ENCODE measurements at regions not wholly inside any gene's neighbourhood (a gene's known extent, or its start where the extent isn't known, plus 50 kb on each side); places are given as distances from the start of the nearest gene placed in this dataset.

- no peak for DNase-seq
Observed at GRCh38 chr14:76607510-76607909, 153.8 kb upstream of the VASH1 start.

- DNase-seq: no peak
Observed at GRCh38 chr14:76612654-76613053, 148.6 kb upstream of the VASH1 start.

DNA sequence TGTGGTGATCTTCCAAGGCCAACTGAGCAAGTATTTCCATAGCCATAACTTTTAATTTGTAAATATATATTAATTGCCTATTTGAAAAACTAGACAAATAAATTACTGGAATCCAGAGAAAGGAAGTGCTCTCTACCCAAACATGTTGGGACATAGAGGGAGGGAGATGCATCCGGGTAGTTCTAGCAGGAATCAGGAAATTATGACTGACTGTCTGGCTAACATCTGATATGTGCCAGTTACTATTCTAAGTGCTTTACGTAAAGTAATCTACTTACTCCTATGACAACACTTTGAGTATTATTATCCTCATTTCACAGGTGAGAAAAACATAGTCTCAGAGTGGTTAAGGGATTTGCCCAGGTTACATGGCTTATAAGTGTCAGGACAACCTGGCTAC, 147.7 kb upstream of the VASH1 start:
- no peak for DNase-seq

DNA sequence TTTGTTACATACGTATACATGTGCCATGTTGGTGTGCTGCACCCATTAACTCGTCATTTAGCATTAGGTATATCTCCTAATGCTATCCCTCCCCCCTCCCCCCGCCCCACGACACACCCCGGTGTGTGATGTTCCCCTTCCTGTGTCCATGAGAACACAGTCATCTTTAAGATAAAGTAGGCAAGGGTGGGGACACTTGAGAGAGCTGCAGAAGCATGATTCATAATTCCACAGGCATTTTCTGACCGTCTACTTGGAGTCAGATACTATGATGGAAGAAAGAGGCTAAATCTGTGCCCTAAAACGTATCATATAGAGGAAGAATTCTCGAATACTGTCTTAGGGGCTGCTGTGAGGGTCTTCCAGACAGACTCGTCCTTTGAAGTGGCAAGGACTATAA, 145.9 kb upstream of the VASH1 start:
- no peak for DNase-seq

GRCh38 chr14:76617440-76617839, 143.8 kb upstream of the VASH1 start:
- no peak for DNase-seq

- DNase-seq: no peak
Observed at GRCh38 chr14:76636602-76637001, 124.7 kb upstream of the VASH1 start.

GRCh38 chr14:76638841-76639240, 122.4 kb upstream of the VASH1 start:
- DNase-seq: no peak

GRCh38 chr14:76639606-76640229, 121.5 kb upstream of the VASH1 start:
- no peak for DNase-seq

- DNase-seq: no peak
Observed at GRCh38 chr14:76640923-76641395, 120.3 kb upstream of the VASH1 start.

- DNase-seq: no peak
Observed at GRCh38 chr14:76641541-76641940, 119.7 kb upstream of the VASH1 start.

DNA sequence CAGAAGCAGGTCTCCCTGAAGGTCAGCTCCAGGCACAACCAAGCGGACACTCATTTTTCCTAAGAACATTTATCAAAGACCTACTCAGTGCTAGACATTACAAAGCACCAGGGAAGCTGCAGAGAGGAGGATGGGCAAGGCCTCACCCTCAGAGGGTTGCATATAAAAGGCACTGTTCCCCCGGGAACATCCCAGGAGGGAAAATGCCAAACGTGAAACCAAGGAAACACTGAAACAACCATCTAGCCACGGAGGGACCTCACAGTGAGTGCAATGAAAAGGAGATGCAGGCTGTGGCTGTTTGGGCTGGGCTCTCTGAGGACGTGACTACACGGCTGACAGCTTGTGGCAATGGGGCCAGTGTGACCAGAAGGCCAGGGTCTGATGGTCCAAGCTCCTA, 117.4 kb upstream of the VASH1 start:
- DNase-seq: no peak

DNA sequence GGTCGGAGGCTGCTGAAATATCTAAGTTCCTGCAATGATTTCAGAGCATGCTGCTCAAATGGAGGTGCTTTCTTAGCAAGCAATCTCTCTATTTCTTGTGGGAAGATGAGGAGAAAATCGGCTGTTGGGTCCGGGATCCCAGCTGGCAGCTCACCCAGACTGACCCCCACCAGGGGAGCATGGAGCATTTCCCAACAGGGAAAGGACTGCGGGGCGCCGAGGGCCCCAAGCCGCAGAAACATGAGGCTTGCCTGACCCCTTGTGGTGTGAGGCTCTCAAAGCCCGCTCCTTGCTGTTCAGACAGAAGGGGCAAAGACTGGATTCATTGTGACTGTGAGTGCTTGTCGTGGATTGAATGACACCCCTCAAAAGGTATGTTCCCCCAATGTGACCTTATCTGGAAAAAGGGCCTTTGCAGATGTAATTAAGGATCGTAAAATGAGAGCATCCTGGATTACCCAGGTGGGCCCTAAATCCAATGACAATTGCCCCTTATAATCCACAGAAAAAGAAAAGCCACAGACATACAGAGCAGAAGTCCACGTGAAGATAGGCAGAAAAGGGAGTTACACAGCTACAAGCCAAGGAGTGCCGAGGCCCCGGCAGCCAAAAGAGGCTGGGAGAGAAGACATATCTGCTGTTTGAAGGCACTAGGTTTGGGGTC, 116.3 kb upstream of the VASH1 start:
- DNase-seq: peak in 1 of 2 experiments; percentile 18

DNA sequence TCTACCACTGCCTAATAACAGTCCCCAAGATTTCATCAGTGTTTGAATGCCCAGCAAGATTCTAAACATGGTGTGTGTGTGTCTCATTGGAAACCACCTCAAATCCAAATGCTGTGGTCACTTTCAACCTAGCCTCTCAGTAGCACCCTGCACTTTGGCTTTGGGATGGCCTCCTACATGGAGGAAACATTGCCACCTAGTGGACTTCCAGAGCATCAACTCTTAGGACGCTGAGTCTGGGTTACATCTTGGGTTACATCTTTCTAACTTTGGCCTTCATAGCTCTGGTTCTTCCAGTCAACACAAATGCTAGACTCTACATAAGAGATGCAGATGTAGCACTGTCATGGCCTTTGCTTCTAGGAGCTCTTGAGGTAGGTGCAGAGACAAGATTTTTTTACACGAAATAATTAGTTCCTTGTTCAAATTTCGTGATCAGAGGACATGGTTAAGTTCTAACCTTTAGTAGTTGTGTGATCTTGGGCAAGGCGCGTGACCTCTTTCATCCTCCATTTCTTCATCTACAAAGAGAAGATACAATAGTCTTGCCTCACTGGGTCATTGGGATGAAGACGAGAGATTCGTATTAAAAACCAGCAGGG, 113.5 kb upstream of the VASH1 start:
- peak in 1 of 2 experiments; percentile 43 for DNase-seq

DNA sequence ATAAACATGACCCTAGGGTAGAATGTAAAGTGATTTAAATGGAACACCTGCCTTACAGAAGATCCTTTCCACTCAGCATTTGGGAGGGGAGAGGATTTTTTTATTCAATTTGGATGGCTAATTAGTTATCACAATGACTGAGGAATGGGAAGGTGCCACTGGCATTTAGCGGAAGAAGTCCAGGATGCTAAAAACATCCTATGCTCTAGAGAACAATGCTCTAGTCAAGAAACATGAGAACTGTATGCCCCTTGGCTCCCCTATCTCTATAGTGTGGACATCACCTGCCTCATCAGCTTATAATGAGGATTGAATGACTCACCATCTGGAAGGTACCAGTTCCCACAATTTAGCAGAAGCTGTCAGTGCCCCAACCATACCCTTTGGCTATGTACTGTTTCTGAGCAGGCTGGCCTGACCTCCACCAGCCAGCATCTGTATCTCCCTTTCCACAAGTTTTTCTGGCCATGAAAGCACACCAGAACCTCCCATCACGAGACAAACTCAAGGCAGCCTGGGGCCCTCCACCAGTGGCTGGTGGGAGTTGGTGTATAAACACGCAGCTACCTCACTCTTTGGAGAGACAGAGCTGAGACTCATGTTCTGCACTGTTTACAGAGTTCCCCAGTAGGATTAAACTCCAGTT, 109.7 kb upstream of the VASH1 start:
- no peak for DNase-seq

GRCh38 chr14:76653875-76654572, 107.2 kb upstream of the VASH1 start:
- DNase-seq: no peak

DNA sequence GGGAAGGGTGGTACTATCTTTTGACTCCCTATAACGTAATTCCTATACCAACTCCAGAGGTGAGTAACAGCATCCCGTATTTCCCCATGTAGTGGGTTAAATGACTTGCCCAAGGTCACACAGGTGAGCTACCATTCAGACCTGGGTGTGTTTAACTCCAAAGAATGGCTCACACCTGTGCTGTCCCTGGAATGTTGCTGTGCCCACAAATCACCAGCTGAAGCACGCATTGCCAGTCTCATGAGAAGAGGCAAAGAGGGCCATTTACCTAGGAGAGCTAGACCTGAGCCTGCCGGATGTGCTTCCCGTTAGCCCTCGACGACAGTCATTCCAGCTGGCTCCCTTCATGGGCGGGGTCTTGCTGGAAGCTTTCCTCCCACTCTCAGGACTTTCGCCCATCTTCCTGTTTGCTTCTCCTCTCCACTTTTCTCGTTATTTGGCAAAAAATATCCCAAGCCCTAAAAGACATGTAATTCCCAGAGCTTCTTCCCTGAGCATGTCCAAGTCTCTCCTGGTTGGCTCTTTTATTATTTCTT, 106.6 kb upstream of the VASH1 start:
- no peak for DNase-seq

GRCh38 chr14:76655331-76655730, 105.9 kb upstream of the VASH1 start:
- no peak for DNase-seq

DNA sequence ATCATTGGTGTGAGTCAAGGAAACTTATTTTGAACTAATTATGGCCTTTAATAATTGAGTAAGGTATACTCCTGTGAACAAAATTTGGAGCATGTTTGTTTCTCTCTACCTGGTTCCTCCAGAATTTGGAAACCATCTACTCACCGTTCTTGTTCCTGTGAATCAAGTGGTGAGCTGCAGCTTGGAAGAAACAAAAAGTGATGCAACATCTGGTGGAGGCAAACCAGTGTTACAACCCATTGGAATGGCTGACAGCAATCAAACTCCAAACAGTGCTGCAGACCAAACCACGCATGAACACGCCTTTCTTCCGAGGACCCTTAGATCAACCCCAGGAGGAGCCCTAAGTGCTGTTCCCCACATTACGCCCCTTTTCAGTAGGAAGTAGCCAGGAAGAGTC, 104.7 kb upstream of the VASH1 start:
- DNase-seq: no peak

- no peak for DNase-seq
Observed at GRCh38 chr14:76657404-76657803, 103.9 kb upstream of the VASH1 start.

- DNase-seq: no peak
Observed at GRCh38 chr14:76657846-76658245, 103.4 kb upstream of the VASH1 start.

- no peak for DNase-seq
Observed at GRCh38 chr14:76662580-76662979, 98.7 kb upstream of the VASH1 start.

GRCh38 chr14:76664790-76665189, 96.5 kb upstream of the VASH1 start:
- no peak for DNase-seq

DNA sequence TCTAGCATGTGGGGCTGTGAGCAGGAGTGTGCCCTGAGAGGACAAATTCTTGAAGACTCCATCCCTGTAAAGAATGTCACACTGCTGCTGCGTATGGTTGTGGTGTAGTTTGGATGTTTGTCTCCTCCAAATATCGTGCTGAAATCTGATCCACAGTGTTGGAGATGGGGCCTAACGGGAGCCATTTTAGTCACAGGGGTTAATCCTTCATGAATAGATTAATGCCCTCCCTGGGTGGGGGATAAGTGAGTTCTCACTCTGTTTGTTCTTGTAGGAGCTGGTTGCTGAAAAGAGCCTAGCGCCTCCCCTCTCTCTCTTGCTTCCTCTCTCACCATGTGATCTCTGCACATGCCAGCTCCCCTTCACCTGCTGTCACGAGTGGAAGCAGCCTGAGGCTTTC, 94.5 kb upstream of the VASH1 start:
- DNase-seq: no peak

Measured in NCI-H1930 (cell line).